OCI-LY7 (cell line): ENCODE measurements at regions not wholly inside any gene's neighbourhood (a gene's known extent, or its start where the extent isn't known, plus 50 kb on each side); places are given as distances from the start of the nearest gene placed in this dataset.

Source experiments
- CTCF ChIP-seq: fragments of 200-600 bp; sonication (generic); conservative IDR thresholded peaks from 2 replicates; pipeline ENCODE4 v1.5.1; 2014; ENCODE audit warnings: mild to moderate bottlenecking, antibody characterized with exemption, low read length, moderate library complexity, mixed read lengths
- EZH2phosphoT487 ChIP-seq: fragments of 200-600 bp; sonication (generic); IDR thresholded peaks from 2 replicates; pipeline ENCODE4 v1.6.1; 2018; ENCODE audit warnings: low read depth, borderline replicate concordance, mild to moderate bottlenecking, mixed run types, antibody characterized with exemption, low read length, moderate library complexity, mixed read lengths

GRCh38 chr4:187618701-187619281, 376.8 kb upstream of the ZFP42 start:
- TF ChIP-seq CTCF (no peak), EZH2phosphoT487 (no peak)
